Caco-2 (cell line): ENCODE measurements at regions not wholly inside any gene's neighbourhood (a gene's known extent, or its start where the extent isn't known, plus 50 kb on each side); places are given as distances from the start of the nearest gene placed in this dataset.

ENCODE experiments used
- BruUV-seq: library from RNA; stranded (reverse); fragments of 400-500 nt; replicated peaks from 2 replicates; lab custom pipeline; 2021; lab: Mats Ljungman, UMichigan
- CTCF ChIA-PET: fragments of 300-600 bp; sonication (Branson Sonifier 250); formaldehyde crosslinking; loops from one replicate; lab custom pipeline; 2022; ENCODE audit warnings: antibody characterized with exemption; lab: Charles Lee
- POLR2A ChIA-PET: fragments of 300-600 bp; sonication (Branson Sonifier 250); formaldehyde crosslinking; loops from one replicate; lab custom pipeline; 2022; ENCODE audit warnings: antibody characterized with exemption; lab: Charles Lee
- DNase-seq, 2 experiments: peaks; one replicate each; pipeline versions ENCODE4 v3.0.0 to v3.0.0-alpha.2; 2020 to 2022
- H3K27me3 ChIP-seq: replicated peaks from 2 replicates; pipeline ENCODE4 v1.6.0; 2011; ENCODE audit warnings: low read length; ENCODE audit not compliant: control insufficient read depth, insufficient read depth
- H3K36me3 ChIP-seq: 2 replicates; pipeline ENCODE4 v1.5.1; 2011; ENCODE audit warnings: low read length; ENCODE audit not compliant: control insufficient read depth, insufficient read depth
- H3K4me1 ChIP-seq: fragments of 250-450 bp; sonication (Bioruptor Pico); 2 replicates; pipeline ENCODE4 v1.5.1; 2020; ENCODE audit warnings: mild to moderate bottlenecking
- H3K4me3 ChIP-seq: 2 replicates; pipeline ENCODE4 v1.5.1; 2011; ENCODE audit warnings: low read depth, mild to moderate bottlenecking, control low read depth, low read length
- H3K9me3 ChIP-seq: fragments of 250-450 bp; sonication (Bioruptor Pico); 2 replicates; pipeline ENCODE4 v1.5.1; 2020; ENCODE audit warnings: mild to moderate bottlenecking, moderate library complexity
- H3K27ac Mint-ChIP-seq: one replicate; pipeline ENCODE4 v1.8.0; 2022; ENCODE audit warnings: mixed read lengths; ENCODE audit not compliant: unreplicated experiment
- H3K27me3 Mint-ChIP-seq: one replicate; pipeline ENCODE4 v1.8.0; 2022; ENCODE audit warnings: mixed read lengths; ENCODE audit not compliant: insufficient read depth, unreplicated experiment
- H3K36me3 Mint-ChIP-seq: one replicate; pipeline ENCODE4 v1.8.0; 2022; ENCODE audit warnings: mild to moderate bottlenecking, mixed read lengths; ENCODE audit not compliant: insufficient read depth, unreplicated experiment
- H3K4me1 Mint-ChIP-seq: one replicate; pipeline ENCODE4 v1.8.0; 2022; ENCODE audit warnings: low read depth, mixed read lengths; ENCODE audit not compliant: unreplicated experiment
- H3K4me3 Mint-ChIP-seq: one replicate; pipeline ENCODE4 v1.8.0; 2022; ENCODE audit warnings: mild to moderate bottlenecking, moderate library complexity, mixed read lengths; ENCODE audit not compliant: unreplicated experiment
- H3K9me3 Mint-ChIP-seq: one replicate; pipeline ENCODE4 v1.8.0; 2022; ENCODE audit warnings: mixed read lengths; ENCODE audit not compliant: unreplicated experiment
- intact Hi-C: fragments of 100-400 bp; cut with micrococcal nuclease; formaldehyde crosslinking; loops from one replicate; pipeline ENCODE4 v1.10.0; 2022; ENCODE audit not compliant: unreplicated experiment
- TF ChIP-seq, protein P1 (sequence below), 2 experiments: fragments of 200-600 bp in 1 of 2; IDR thresholded peaks; 1 replicate in 1 of 2; 2 replicates in 1 of 2; pipeline versions ENCODE4 v1.5.1 to v1.8.0; 2011 to 2022; ENCODE audit warnings: antibody characterized with exemption in 1 of 2, control low read depth in 1 of 2, inconsistent platforms in 1 of 2, low read depth in 1 of 2, low read length in 1 of 2, mild to moderate bottlenecking in 1 of 2, moderate library complexity in 1 of 2; ENCODE audit not compliant: insufficient read depth in 1 of 2, severe bottlenecking in 1 of 2, unreplicated experiment in 1 of 2

DNA sequence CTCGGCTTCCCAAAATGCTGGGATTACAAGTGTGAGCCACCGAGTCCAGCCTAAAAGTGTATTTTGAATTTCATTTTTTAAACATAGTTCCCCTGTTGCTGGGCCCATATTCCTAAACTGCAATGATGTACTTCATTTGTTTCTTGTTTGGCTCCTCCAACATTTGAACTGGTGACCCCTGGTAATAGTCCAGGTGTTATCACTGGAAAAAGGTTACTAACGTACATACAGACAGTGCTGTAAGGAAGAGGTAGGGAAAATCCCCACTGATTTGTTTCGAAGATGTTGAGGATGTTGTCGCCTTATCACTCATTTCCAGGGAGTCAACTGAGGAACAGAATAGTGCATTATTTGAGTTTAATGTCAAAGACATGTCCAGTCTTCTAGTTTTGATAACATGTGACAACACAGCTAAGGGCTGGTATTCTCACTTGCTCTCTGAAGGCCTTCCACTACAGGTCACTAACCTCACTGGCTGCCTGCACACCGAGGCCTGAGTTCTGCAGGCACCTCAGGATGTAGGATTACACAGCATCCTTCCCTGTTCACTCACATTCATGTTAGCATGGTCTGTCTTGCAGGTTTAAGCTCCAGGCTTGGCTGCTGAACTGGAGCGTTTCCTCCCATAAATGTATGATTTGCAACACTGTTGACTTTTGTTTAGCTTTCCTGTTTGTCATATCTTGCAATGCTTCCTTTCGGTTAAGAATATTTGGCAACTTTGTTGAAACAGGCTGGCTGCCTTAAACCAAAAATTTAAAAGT is 362.8 kb downstream of the INHBA start:
- ChIA-PET POLR2A (no interaction called here), CTCF (no interaction called here)
- Histone ChIP-seq H3K27me3 (no peaks in the 10 kb centered on the region), H3K4me3 (no peak overlapping the region), H3K9me3 (no peaks in the 10 kb centered on the region), H3K4me1 (no peaks in the 10 kb centered on the region), H3K36me3 (no peaks in the 10 kb centered on the region)
- DNase-seq, result no peak
- no peak overlapping the region for H3K4me3 Mint-ChIP-seq
- intact Hi-C loops, result no loop called here
- TF ChIP-seq, protein P1, sequence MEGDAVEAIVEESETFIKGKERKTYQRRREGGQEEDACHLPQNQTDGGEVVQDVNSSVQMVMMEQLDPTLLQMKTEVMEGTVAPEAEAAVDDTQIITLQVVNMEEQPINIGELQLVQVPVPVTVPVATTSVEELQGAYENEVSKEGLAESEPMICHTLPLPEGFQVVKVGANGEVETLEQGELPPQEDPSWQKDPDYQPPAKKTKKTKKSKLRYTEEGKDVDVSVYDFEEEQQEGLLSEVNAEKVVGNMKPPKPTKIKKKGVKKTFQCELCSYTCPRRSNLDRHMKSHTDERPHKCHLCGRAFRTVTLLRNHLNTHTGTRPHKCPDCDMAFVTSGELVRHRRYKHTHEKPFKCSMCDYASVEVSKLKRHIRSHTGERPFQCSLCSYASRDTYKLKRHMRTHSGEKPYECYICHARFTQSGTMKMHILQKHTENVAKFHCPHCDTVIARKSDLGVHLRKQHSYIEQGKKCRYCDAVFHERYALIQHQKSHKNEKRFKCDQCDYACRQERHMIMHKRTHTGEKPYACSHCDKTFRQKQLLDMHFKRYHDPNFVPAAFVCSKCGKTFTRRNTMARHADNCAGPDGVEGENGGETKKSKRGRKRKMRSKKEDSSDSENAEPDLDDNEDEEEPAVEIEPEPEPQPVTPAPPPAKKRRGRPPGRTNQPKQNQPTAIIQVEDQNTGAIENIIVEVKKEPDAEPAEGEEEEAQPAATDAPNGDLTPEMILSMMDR (IDR thresholded peaks at IDR 0.05; ENCODE audit: insufficient read depth in 1 of 2, low read depth in 1 of 2, low read length in 1 of 2, severe bottlenecking in 1 of 2, unreplicated experiment in 1 of 2), result no peak
- no peaks in the 10 kb centered on the region for H3K36me3 Mint-ChIP-seq
- H3K27me3 Mint-ChIP-seq, result no peaks in the 10 kb centered on the region
- peaks cover 9% of the 10 kb centered on the region for H3K9me3 Mint-ChIP-seq
- no peaks in the 10 kb centered on the region for H3K4me1 Mint-ChIP-seq
- no TSS peak for BruUV-seq
- H3K27ac Mint-ChIP-seq, result no peak overlapping the region

DNA sequence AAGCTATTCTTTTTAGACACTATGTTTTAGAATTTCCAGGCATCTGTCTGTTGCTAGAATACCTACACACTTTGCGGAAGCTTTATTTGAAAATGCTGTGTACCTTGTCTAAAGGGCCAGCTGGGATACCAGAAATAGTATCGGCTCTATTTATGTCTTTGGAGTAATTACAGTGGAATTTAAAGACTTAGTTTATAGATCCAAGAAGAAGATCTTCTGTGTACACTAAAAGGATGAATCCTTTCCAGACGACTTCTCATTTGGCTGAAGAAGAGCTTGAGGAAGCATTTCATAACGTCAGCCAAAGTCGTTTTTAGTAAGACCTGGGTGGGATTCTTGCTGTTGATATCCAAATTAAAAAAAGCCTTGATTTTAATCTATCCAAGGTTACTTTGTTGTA is 365.9 kb downstream of the INHBA start:
- no peaks in the 10 kb centered on the region for H3K36me3 Mint-ChIP-seq
- H3K27me3 ChIP-seq, result no peaks in the 10 kb centered on the region
- ChIA-PET POLR2A (no interaction called here), CTCF (no interaction called here)
- H3K9me3 Mint-ChIP-seq, result no peaks in the 10 kb centered on the region
- no peaks in the 10 kb centered on the region for H3K9me3 ChIP-seq
- intact Hi-C loops, result no loop called here
- H3K4me1 Mint-ChIP-seq, result no peaks in the 10 kb centered on the region
- H3K4me3 Mint-ChIP-seq, result no peak overlapping the region
- no peaks in the 10 kb centered on the region for H3K36me3 ChIP-seq
- no peak overlapping the region for H3K27ac Mint-ChIP-seq
- no peaks in the 10 kb centered on the region for H3K4me1 ChIP-seq
- BruUV-seq, result no TSS peak
- no peak for DNase-seq
- TF ChIP-seq, protein P1 (IDR thresholded peaks at IDR 0.05; ENCODE audit: insufficient read depth in 1 of 2, low read depth in 1 of 2, low read length in 1 of 2, severe bottlenecking in 1 of 2, unreplicated experiment in 1 of 2), result no peak
- no peaks in the 10 kb centered on the region for H3K27me3 Mint-ChIP-seq
- no peak overlapping the region for H3K4me3 ChIP-seq

DNA sequence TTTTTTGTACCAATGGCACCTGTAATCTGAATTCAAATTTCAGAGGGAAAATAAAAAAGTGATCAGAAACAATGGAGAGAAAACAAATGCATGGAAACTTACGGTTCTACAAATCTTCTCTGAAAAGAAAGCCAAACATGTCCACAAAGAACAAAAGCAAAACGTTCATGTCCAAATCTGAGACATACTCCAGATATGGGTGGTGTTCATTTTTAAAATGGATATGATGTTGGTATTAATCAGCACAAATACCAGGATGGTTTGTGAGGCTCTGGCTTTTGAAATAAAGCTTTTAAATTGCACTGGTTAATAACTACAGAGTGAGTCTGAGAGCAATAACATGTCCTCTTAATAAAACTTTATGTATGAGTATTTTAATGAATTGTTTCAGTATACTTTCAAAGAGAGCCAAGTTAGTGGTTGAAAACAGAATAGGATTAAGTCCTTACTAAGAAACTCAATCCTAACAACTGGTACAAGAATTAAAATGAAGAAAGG is 366.4 kb downstream of the INHBA start:
- H3K4me1 Mint-ChIP-seq, result no peaks in the 10 kb centered on the region
- H3K4me3 ChIP-seq, result no peak overlapping the region
- H3K27ac Mint-ChIP-seq, result no peak overlapping the region
- H3K4me1 ChIP-seq, result no peaks in the 10 kb centered on the region
- intact Hi-C loops, result no loop called here
- DNase-seq, result no peak
- H3K27me3 Mint-ChIP-seq, result no peaks in the 10 kb centered on the region
- no peaks in the 10 kb centered on the region for H3K27me3 ChIP-seq
- ChIA-PET POLR2A (interaction anchor here (0.6 kb wide), 1 partner anchor 144 kb away, joined by 4 read pairs; no protein-coding TSS in a partner anchor), CTCF (no interaction called here)
- H3K4me3 Mint-ChIP-seq, result no peak overlapping the region
- no TSS peak for BruUV-seq
- H3K36me3 ChIP-seq, result no peaks in the 10 kb centered on the region
- H3K9me3 ChIP-seq, result no peaks in the 10 kb centered on the region
- H3K36me3 Mint-ChIP-seq, result no peaks in the 10 kb centered on the region
- TF ChIP-seq, protein P1 (IDR thresholded peaks at IDR 0.05; ENCODE audit: insufficient read depth in 1 of 2, low read depth in 1 of 2, low read length in 1 of 2, severe bottlenecking in 1 of 2, unreplicated experiment in 1 of 2), result no peak
- H3K9me3 Mint-ChIP-seq, result no peaks in the 10 kb centered on the region
